Activated CD8-positive, alpha-beta T cell treated with anti-CD3 and anti-CD28 coated beads for 36 hours (primary cell): ENCODE measurements at regions not wholly inside any gene's neighbourhood (a gene's known extent, or its start where the extent isn't known, plus 50 kb on each side); places are given as distances from the start of the nearest gene placed in this dataset.

Experiments used
- ATAC-seq: fragments of 200-7000 bp; cut with Tn5 transposase; one replicate; pipeline ENCODE4 v1.10.0; 2021; ENCODE audit warnings: mild to moderate bottlenecking, moderate library complexity
- CTCF ChIA-PET: fragments of 350-600 bp; sonication (Branson Sonifier 250); formaldehyde crosslinking; loops from one replicate; lab custom pipeline; 2021; ENCODE audit warnings: antibody characterized with exemption; lab: Charles Lee
- POLR2A ChIA-PET: fragments of 350-600 bp; sonication (Branson Sonifier 250); formaldehyde crosslinking; loops from one replicate; lab custom pipeline; 2021; ENCODE audit warnings: antibody characterized with exemption; lab: Charles Lee
- DNase-seq: peaks from one replicate; pipeline ENCODE4 v3.0.0-alpha.2; 2020
- H3K27ac Mint-ChIP-seq: one replicate; pipeline ENCODE4 v1.8.0; 2021; ENCODE audit warnings: mild to moderate bottlenecking, mixed read lengths
- H3K27me3 Mint-ChIP-seq: one replicate; pipeline ENCODE4 v1.8.0; 2021; ENCODE audit warnings: mixed read lengths
- H3K36me3 Mint-ChIP-seq: one replicate; pipeline ENCODE4 v1.8.0; 2021; ENCODE audit warnings: low read depth, mixed read lengths
- H3K4me1 Mint-ChIP-seq: one replicate; pipeline ENCODE4 v1.8.0; 2021; ENCODE audit warnings: low read depth, mixed read lengths
- H3K4me3 Mint-ChIP-seq: one replicate; pipeline ENCODE4 v1.8.0; 2021; ENCODE audit warnings: mild to moderate bottlenecking, moderate library complexity, mixed read lengths
- H3K9me3 Mint-ChIP-seq: one replicate; pipeline ENCODE4 v1.8.0; 2021; ENCODE audit warnings: mixed read lengths
- CTCF ChIP-seq: fragments of 200-600 bp; IDR thresholded peaks from one replicate; pipeline ENCODE4 v1.8.0; 2022; ENCODE audit warnings: antibody characterized with exemption, mild to moderate bottlenecking
- intact Hi-C: fragments of 100-400 bp; cut with micrococcal nuclease; formaldehyde crosslinking; loops from one replicate; pipeline ENCODE4 v1.10.0; 2022

- Mint-ChIP-seq H3K4me1 (no peaks in the 10 kb centered on the region), H3K27ac (no peak overlapping the region)
- CTCF ChIA-PET: no interaction called here
Observed at GRCh38 chr3:36259580-36259979, 120.7 kb upstream of the STAC start.

GRCh38 chr3:36269274-36269673, 111.0 kb upstream of the STAC start:
- ChIA-PET POLR2A (no interaction called here), CTCF (no interaction called here)
- intact Hi-C loops: no loop called here
- DNase-seq (no peak), ATAC-seq (no peak)
- H3K27me3 Mint-ChIP-seq: no peaks in the 10 kb centered on the region
- H3K9me3 Mint-ChIP-seq: no peaks in the 10 kb centered on the region
- no peak overlapping the region for H3K27ac Mint-ChIP-seq
- no peak overlapping the region for H3K4me3 Mint-ChIP-seq
- no peaks in the 10 kb centered on the region for H3K4me1 Mint-ChIP-seq
- TF ChIP-seq CTCF: no peak
- H3K36me3 Mint-ChIP-seq: no peaks in the 10 kb centered on the region

More at GRCh38 chr3:36259580-36259979, 120.7 kb upstream of the STAC start:
- Mint-ChIP-seq H3K9me3 (peaks cover 10% of the 10 kb centered on the region), H3K36me3 (no peaks in the 10 kb centered on the region), H3K4me3 (no peak overlapping the region), H3K27me3 (no peaks in the 10 kb centered on the region)
- ATAC-seq: no peak
- intact Hi-C loops: no loop called here
- DNase-seq: no peak
- POLR2A ChIA-PET: interaction anchor here (0.7 kb wide), 1 partner anchor 505 kb away, joined by 3 read pairs; no protein-coding TSS in a partner anchor
- TF ChIP-seq CTCF: no peak

GRCh38 chr3:36282766-36283165, 97.5 kb upstream of the STAC start:
- no peak overlapping the region for H3K27ac Mint-ChIP-seq
- no peak overlapping the region for H3K4me3 Mint-ChIP-seq
- H3K4me1 Mint-ChIP-seq: no peaks in the 10 kb centered on the region
- ChIA-PET CTCF (no interaction called here), POLR2A (no interaction called here)
- intact Hi-C loops: no loop called here
- DNase-seq (no peak), ATAC-seq (no peak)
- no peaks in the 10 kb centered on the region for H3K36me3 Mint-ChIP-seq
- H3K27me3 Mint-ChIP-seq: no peaks in the 10 kb centered on the region
- no peak for TF ChIP-seq CTCF
- H3K9me3 Mint-ChIP-seq: peaks cover 2% of the 10 kb centered on the region

GRCh38 chr3:36295296-36295695, 85.0 kb upstream of the STAC start:
- Mint-ChIP-seq H3K36me3 (no peaks in the 10 kb centered on the region), H3K4me1 (no peaks in the 10 kb centered on the region), H3K27me3 (peaks cover 1% of the 10 kb centered on the region), H3K27ac (no peak overlapping the region), H3K4me3 (no peak overlapping the region), H3K9me3 (no peaks in the 10 kb centered on the region)
- TF ChIP-seq CTCF: no peak
- CTCF ChIA-PET: no interaction called here
- POLR2A ChIA-PET: no interaction called here
- intact Hi-C loops: no loop called here
- DNase-seq (no peak), ATAC-seq (no peak)

GRCh38 chr3:36297195-36297594, 83.1 kb upstream of the STAC start:
- Mint-ChIP-seq H3K27me3 (peaks cover 1% of the 10 kb centered on the region), H3K4me1 (no peaks in the 10 kb centered on the region), H3K9me3 (no peaks in the 10 kb centered on the region), H3K27ac (no peak overlapping the region), H3K4me3 (no peak overlapping the region), H3K36me3 (no peaks in the 10 kb centered on the region)
- intact Hi-C loops: no loop called here
- ATAC-seq (no peak), DNase-seq (no peak)
- POLR2A ChIA-PET: no interaction called here
- no peak for TF ChIP-seq CTCF
- CTCF ChIA-PET: no interaction called here
